HCT116 (cell line): ENCODE measurements at regions not wholly inside any gene's neighbourhood (a gene's known extent, or its start where the extent isn't known, plus 50 kb on each side); places are given as distances from the start of the nearest gene placed in this dataset.

Source experiments
- ATAC-seq: fragments of 200-7000 bp; cut with Tn5 transposase; 2 replicates; pipeline ENCODE4 v1.9.1; 2020; ENCODE audit warnings: mild to moderate bottlenecking, moderate library complexity
- BruUV-seq: library from RNA; stranded (reverse); fragments of 400-500 nt; replicated peaks from 2 replicates; lab custom pipeline; 2021; lab: Mats Ljungman, UMichigan
- CTCF ChIA-PET: fragments of 300-600 bp; sonication (Branson Sonifier 250); formaldehyde crosslinking; loops from one replicate; lab custom pipeline; 2021; ENCODE audit warnings: antibody characterized with exemption; lab: Charles Lee
- POLR2A ChIA-PET: fragments of 300-600, 350-600 bp; sonication (Branson Sonifier 250); formaldehyde crosslinking; loops from one replicate; lab custom pipeline; 2021; ENCODE audit warnings: antibody characterized with exemption; lab: Charles Lee
- RAD21 ChIA-PET, 2 experiments: fragments of 300-600 bp; sonication (Branson Sonifier 250); formaldehyde crosslinking; loops; one replicate each; lab custom pipeline; 2023; ENCODE audit warnings: low total read pairs in 2 of 2; ENCODE audit not compliant: uncharacterized antibody in 2 of 2, unreplicated experiment in 2 of 2, low non-redundant PET in 1 of 2; lab: Charles Lee
- DNase-seq: peaks from one replicate; pipeline ENCODE4 v3.0.0-alpha.2; 2010; ENCODE audit warnings: low read depth, low spot score
- H2AFZ ChIP-seq: fragments of 200-600 bp; shearing (Covaris generic), sonication (generic); 2 replicates; pipeline ENCODE4 v1.6.1; 2017; ENCODE audit warnings: low read depth, mixed run types, mixed read lengths, antibody characterized with exemption, low read length; ENCODE audit not compliant: poor library complexity, severe bottlenecking
- H3K27ac ChIP-seq: 2 replicates; pipeline ENCODE4 v1.5.1; 2012; ENCODE audit warnings: low read depth, low read length
- H3K27me3 ChIP-seq: fragments of 200-600 bp; sonication (generic); 2 replicates; pipeline ENCODE4 v1.6.1; 2016; ENCODE audit warnings: mixed run types, low read length, mixed read lengths; ENCODE audit not compliant: insufficient read depth
- H3K36me3 ChIP-seq, 2 experiments: fragments of 200-500 bp in 1 of 2; fragments of 200-600 bp in 1 of 2; sonication (Bioruptor generic) in 1 of 2; sonication (generic) in 1 of 2; 2 replicates each; pipeline versions ENCODE4 v1.5.1 to v1.6.1; 2014 to 2016; ENCODE audit warnings: low read length in 2 of 2, inconsistent platforms in 1 of 2, mixed read lengths in 1 of 2, mixed run types in 1 of 2; ENCODE audit not compliant: insufficient read depth in 2 of 2, control insufficient read depth in 1 of 2
- H3K4me1 ChIP-seq, 2 experiments: fragments of 200-600 bp in 1 of 2; sonication (generic) in 1 of 2; 2 replicates each; pipeline versions ENCODE4 v1.5.1 to v1.6.1; 2012 to 2017; ENCODE audit warnings: low read length in 2 of 2, inconsistent platforms in 1 of 2, mild to moderate bottlenecking in 1 of 2, mixed read lengths in 1 of 2, mixed run types in 1 of 2, moderate library complexity in 1 of 2; ENCODE audit not compliant: insufficient read depth in 2 of 2, control insufficient read depth in 1 of 2
- H3K4me2 ChIP-seq: fragments of 200-600 bp; sonication (generic); 2 replicates; pipeline ENCODE4 v1.6.1; 2017; ENCODE audit warnings: mixed run types, low read length, mixed read lengths
- H3K4me3 ChIP-seq, 2 experiments: fragments of 200-600 bp in 1 of 2; sonication (generic) in 1 of 2; replicated peaks in 1 of 2; 2 replicates each; pipeline ENCODE4 v1.5.1; 2011 to 2016; ENCODE audit warnings: low read length in 2 of 2, control low read depth in 1 of 2, low read depth in 1 of 2, mild to moderate bottlenecking in 1 of 2, mixed read lengths in 1 of 2, mixed run types in 1 of 2
- H3K79me2 ChIP-seq: fragments of 200-600 bp; sonication (generic); 2 replicates; pipeline ENCODE4 v1.6.1; 2017; ENCODE audit warnings: mild to moderate bottlenecking, mixed run types, low read length, moderate library complexity, mixed read lengths; ENCODE audit not compliant: insufficient read depth
- H3K9ac ChIP-seq: fragments of 200-600 bp; sonication (generic); 2 replicates; pipeline ENCODE4 v1.6.1; 2016; ENCODE audit warnings: low read length, mixed read lengths
- H3K9me2 ChIP-seq: fragments of 200-600 bp; sonication (generic), shearing (Covaris generic); 2 replicates; pipeline ENCODE4 v1.6.1; 2017; ENCODE audit warnings: mixed run types, mild to moderate bottlenecking, moderate library complexity; ENCODE audit not compliant: insufficient read depth
- H3K9me3 ChIP-seq, 2 experiments: fragments of 200-500 bp in 1 of 2; fragments of 200-600 bp in 1 of 2; sonication (Bioruptor generic) in 1 of 2; sonication (generic) in 1 of 2; 2 replicates each; pipeline ENCODE4 v1.6.1; 2014 to 2017; ENCODE audit warnings: low read length in 2 of 2, mixed read lengths in 2 of 2, inconsistent platforms in 1 of 2, low read depth in 1 of 2, mild to moderate bottlenecking in 1 of 2, mixed run types in 1 of 2, moderate library complexity in 1 of 2; ENCODE audit not compliant: control insufficient read depth in 1 of 2, insufficient read depth in 1 of 2
- H4K20me1 ChIP-seq: fragments of 200-600 bp; sonication (generic), shearing (Covaris generic); 2 replicates; pipeline ENCODE4 v1.6.1; 2017; ENCODE audit warnings: mixed run types, mild to moderate bottlenecking, moderate library complexity; ENCODE audit not compliant: insufficient read depth
- EGR1 ChIP-seq: IDR thresholded peaks from 2 replicates; pipeline ENCODE4 v1.6.1; 2012; ENCODE audit warnings: low read depth
- JUND ChIP-seq: IDR thresholded peaks from 2 replicates; pipeline ENCODE4 v1.6.1; 2012
- RAD21 ChIP-seq: IDR thresholded peaks from 2 replicates; pipeline ENCODE4 v1.6.1; 2012; ENCODE audit warnings: low read depth, mild to moderate bottlenecking
- SP1 ChIP-seq: IDR thresholded peaks from 2 replicates; pipeline ENCODE4 v1.6.1; 2012; ENCODE audit warnings: low read depth
- SRF ChIP-seq: IDR thresholded peaks from 2 replicates; pipeline ENCODE4 v1.6.1; 2012; ENCODE audit warnings: low read depth
- TCF7L2 ChIP-seq: IDR thresholded peaks from 2 replicates; pipeline ENCODE4 v1.7.0; 2011; ENCODE audit warnings: borderline replicate concordance, inconsistent platforms; ENCODE audit not compliant: insufficient read depth, insufficient read length; ENCODE audit errors: extremely low read depth
- YY1 ChIP-seq: IDR thresholded peaks from 2 replicates; pipeline ENCODE4 v1.6.1; 2011; ENCODE audit warnings: low read length, low read depth, moderate library complexity, mild to moderate bottlenecking; ENCODE audit not compliant: insufficient replicate concordance; ENCODE audit errors: extremely low read depth
- ZFX ChIP-seq: fragments of 450-650 bp; IDR thresholded peaks from 2 replicates; pipeline ENCODE4 v1.6.1; 2017
- intact Hi-C: fragments of 100-400 bp; cut with micrococcal nuclease; formaldehyde crosslinking; loops from 2 replicates; pipeline ENCODE4 v1.10.0; 2022
- TF ChIP-seq, protein P1 (sequence below): IDR thresholded peaks from 2 replicates; pipeline ENCODE4 v1.6.1; 2011; ENCODE audit warnings: mild to moderate bottlenecking, low read length, moderate library complexity; ENCODE audit not compliant: insufficient replicate concordance; ENCODE audit errors: extremely low read depth
- TF ChIP-seq, protein P2 (sequence below): IDR thresholded peaks from 2 replicates; pipeline ENCODE4 v1.6.1; 2012
- TF ChIP-seq, protein P3 (sequence below): IDR thresholded peaks from 2 replicates; pipeline ENCODE4 v1.6.1; 2012

DNA sequence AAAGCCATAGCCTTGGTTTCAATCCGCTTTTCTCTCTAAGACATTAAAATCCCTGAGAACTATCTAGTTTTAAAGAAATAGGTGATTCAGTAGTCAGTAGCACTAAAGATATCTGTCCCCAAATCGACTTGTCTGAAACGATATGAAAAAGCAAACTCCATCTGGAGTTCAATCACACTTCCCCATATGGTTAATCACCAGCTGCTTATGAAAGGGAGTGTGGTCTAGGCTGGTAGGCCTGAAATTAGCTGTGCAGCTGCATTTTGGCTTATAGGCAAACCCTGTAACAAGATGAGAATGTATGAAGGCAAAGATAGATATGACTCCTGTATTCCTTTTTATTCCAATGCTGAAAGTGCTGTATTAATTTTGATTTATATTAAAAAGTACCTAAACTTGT lies 65.9 kb downstream of the DMRTA1 start:
- no peaks in the 10 kb centered on the region for H3K36me3 ChIP-seq
- no peak overlapping the region for H3K4me2 ChIP-seq
- H3K27me3 ChIP-seq: no peaks in the 10 kb centered on the region
- no peak overlapping the region for H2AFZ ChIP-seq
- no peak overlapping the region for H3K27ac ChIP-seq
- H3K9me3 ChIP-seq: no peaks in the 10 kb centered on the region
- intact Hi-C loops: no loop called here
- no peaks in the 10 kb centered on the region for H4K20me1 ChIP-seq
- H3K4me1 ChIP-seq: no peaks in the 10 kb centered on the region
- no peak overlapping the region for H3K4me3 ChIP-seq
- POLR2A ChIA-PET: no interaction called here
- no peaks in the 10 kb centered on the region for H3K9me2 ChIP-seq
- no peak overlapping the region for H3K9ac ChIP-seq
- CTCF ChIA-PET: no interaction called here
- H3K79me2 ChIP-seq: no peaks in the 10 kb centered on the region
- no peak for ATAC-seq
- no TSS peak for BruUV-seq
- TF ChIP-seq ZFX (no peak), SRF (no peak), YY1 (no peak), SP1 (no peak), RAD21 (no peak), TCF7L2 (no peak), EGR1 (no peak), JUND (no peak)
- TF ChIP-seq, protein P1, sequence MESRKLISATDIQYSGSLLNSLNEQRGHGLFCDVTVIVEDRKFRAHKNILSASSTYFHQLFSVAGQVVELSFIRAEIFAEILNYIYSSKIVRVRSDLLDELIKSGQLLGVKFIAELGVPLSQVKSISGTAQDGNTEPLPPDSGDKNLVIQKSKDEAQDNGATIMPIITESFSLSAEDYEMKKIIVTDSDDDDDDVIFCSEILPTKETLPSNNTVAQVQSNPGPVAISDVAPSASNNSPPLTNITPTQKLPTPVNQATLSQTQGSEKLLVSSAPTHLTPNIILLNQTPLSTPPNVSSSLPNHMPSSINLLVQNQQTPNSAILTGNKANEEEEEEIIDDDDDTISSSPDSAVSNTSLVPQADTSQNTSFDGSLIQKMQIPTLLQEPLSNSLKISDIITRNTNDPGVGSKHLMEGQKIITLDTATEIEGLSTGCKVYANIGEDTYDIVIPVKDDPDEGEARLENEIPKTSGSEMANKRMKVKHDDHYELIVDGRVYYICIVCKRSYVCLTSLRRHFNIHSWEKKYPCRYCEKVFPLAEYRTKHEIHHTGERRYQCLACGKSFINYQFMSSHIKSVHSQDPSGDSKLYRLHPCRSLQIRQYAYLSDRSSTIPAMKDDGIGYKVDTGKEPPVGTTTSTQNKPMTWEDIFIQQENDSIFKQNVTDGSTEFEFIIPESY: no peak
- TF ChIP-seq, protein P2, sequence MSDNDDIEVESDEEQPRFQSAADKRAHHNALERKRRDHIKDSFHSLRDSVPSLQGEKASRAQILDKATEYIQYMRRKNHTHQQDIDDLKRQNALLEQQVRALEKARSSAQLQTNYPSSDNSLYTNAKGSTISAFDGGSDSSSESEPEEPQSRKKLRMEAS: no peak
- TF ChIP-seq, protein P3, sequence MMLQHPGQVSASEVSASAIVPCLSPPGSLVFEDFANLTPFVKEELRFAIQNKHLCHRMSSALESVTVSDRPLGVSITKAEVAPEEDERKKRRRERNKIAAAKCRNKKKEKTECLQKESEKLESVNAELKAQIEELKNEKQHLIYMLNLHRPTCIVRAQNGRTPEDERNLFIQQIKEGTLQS: no peak
- TF ChIP-seq, all 23 proteins: peak for 0
- RAD21 ChIA-PET: no interaction called here
- DNase-seq: no peak
